Stimulated activated naive CD8-positive, alpha-beta T cell treated with anti-CD3 and anti-CD28 coated beads, Interleukin-15, amount 100 ng/mL, for 72 hours (primary cell): ENCODE measurements at regions not wholly inside any gene's neighbourhood (a gene's known extent, or its start where the extent isn't known, plus 50 kb on each side); places are given as distances from the start of the nearest gene placed in this dataset.
A peak's percentile ranks its signal among the peaks of the same experiment; 100 is the strongest.
"Not testable (repeated sequence)": the region's sequence is repeated elsewhere in the genome, so short reads cannot be mapped to it uniquely, and the experiment has no call there.

Experiments
- ATAC-seq: fragments of 150-1000 bp; cut with Tn5 transposase; 2 replicates; pipeline ENCODE4 v1.10.0; 2021; ENCODE audit warnings: mild to moderate bottlenecking, moderate library complexity
- DNase-seq, 2 donors: peaks; one replicate each; pipeline ENCODE4 v3.0.0; 2021 to 2022
- H3K27ac Mint-ChIP-seq, 2 donors: one replicate each; pipeline ENCODE4 v1.8.0; 2022; ENCODE audit warnings: mild to moderate bottlenecking in 2 of 2, mixed read lengths in 2 of 2, moderate library complexity in 2 of 2
- H3K27me3 Mint-ChIP-seq: one replicate; pipeline ENCODE4 v1.8.0; 2022; ENCODE audit warnings: mixed read lengths
- H3K4me1 Mint-ChIP-seq: one replicate; pipeline ENCODE4 v1.8.0; 2022; ENCODE audit warnings: mild to moderate bottlenecking, mixed read lengths
- H3K4me3 Mint-ChIP-seq, 2 donors: one replicate each; pipeline ENCODE4 v1.8.0; 2022; ENCODE audit warnings: mild to moderate bottlenecking in 2 of 2, mixed read lengths in 2 of 2, moderate library complexity in 1 of 2
- H3K9me3 Mint-ChIP-seq, 2 donors: one replicate each; pipeline ENCODE4 v1.8.0; 2022; ENCODE audit warnings: mixed read lengths in 2 of 2

- Mint-ChIP-seq H3K9me3 (no peaks in the 10 kb centered on the region), H3K27me3 (no peaks in the 10 kb centered on the region), H3K4me1 (no peaks in the 10 kb centered on the region), H3K4me3 (no peak overlapping the region), H3K27ac (no peak overlapping the region)
- DNase-seq (no peak), ATAC-seq (no peak)
Measured at GRCh38 chr18:22691946-22692710, 241.0 kb upstream of the RBBP8 start.

- DNase-seq (no peak), ATAC-seq (no peak)
- no peaks in the 10 kb centered on the region for H3K9me3 Mint-ChIP-seq
- no peaks in the 10 kb centered on the region for H3K4me1 Mint-ChIP-seq
- H3K27me3 Mint-ChIP-seq = no peaks in the 10 kb centered on the region
- no peak overlapping the region for H3K27ac Mint-ChIP-seq
- no peak overlapping the region for H3K4me3 Mint-ChIP-seq
Measured at GRCh38 chr18:22694954-22695353, 238.2 kb upstream of the RBBP8 start.

GRCh38 chr18:22695674-22696073, 237.5 kb upstream of the RBBP8 start:
- ATAC-seq (no peak), DNase-seq (no peak)
- Mint-ChIP-seq H3K27ac (no peak overlapping the region), H3K27me3 (no peaks in the 10 kb centered on the region), H3K4me3 (no peak overlapping the region), H3K4me1 (no peaks in the 10 kb centered on the region), H3K9me3 (no peaks in the 10 kb centered on the region)

GRCh38 chr18:22697561-22697960, 235.6 kb upstream of the RBBP8 start:
- no peaks in the 10 kb centered on the region for H3K4me1 Mint-ChIP-seq
- no peak overlapping the region for H3K4me3 Mint-ChIP-seq
- H3K27ac Mint-ChIP-seq = no peak overlapping the region
- no peaks in the 10 kb centered on the region for H3K9me3 Mint-ChIP-seq
- DNase-seq (no peak), ATAC-seq (no peak)
- H3K27me3 Mint-ChIP-seq = no peaks in the 10 kb centered on the region

- no peaks in the 10 kb centered on the region for H3K27me3 Mint-ChIP-seq
- H3K9me3 Mint-ChIP-seq = no peaks in the 10 kb centered on the region
- H3K27ac Mint-ChIP-seq = no peak overlapping the region
- ATAC-seq (no peak), DNase-seq (no peak)
- no peaks in the 10 kb centered on the region for H3K4me1 Mint-ChIP-seq
- no peak overlapping the region for H3K4me3 Mint-ChIP-seq
Measured at GRCh38 chr18:22698711-22699110, 234.4 kb upstream of the RBBP8 start.

GRCh38 chr18:22699629-22700028, 233.5 kb upstream of the RBBP8 start:
- H3K4me3 Mint-ChIP-seq = no peak overlapping the region
- H3K27ac Mint-ChIP-seq = no peak overlapping the region
- DNase-seq (no peak), ATAC-seq (no peak)
- H3K9me3 Mint-ChIP-seq = no peaks in the 10 kb centered on the region
- no peaks in the 10 kb centered on the region for H3K27me3 Mint-ChIP-seq
- H3K4me1 Mint-ChIP-seq = no peaks in the 10 kb centered on the region

GRCh38 chr18:22700920-22701319, 232.2 kb upstream of the RBBP8 start:
- Mint-ChIP-seq H3K4me1 (no peaks in the 10 kb centered on the region), H3K9me3 (no peaks in the 10 kb centered on the region), H3K4me3 (no peak overlapping the region), H3K27me3 (no peaks in the 10 kb centered on the region), H3K27ac (no peak overlapping the region)
- no peak for DNase-seq
- ATAC-seq = no peak

GRCh38 chr18:22701326-22701725, 231.8 kb upstream of the RBBP8 start:
- Mint-ChIP-seq H3K27me3 (no peaks in the 10 kb centered on the region), H3K4me3 (no peak overlapping the region), H3K9me3 (no peaks in the 10 kb centered on the region), H3K4me1 (no peaks in the 10 kb centered on the region), H3K27ac (no peak overlapping the region)
- DNase-seq = no peak
- no peak for ATAC-seq

- ATAC-seq (no peak), DNase-seq (no peak)
- H3K27me3 Mint-ChIP-seq = no peaks in the 10 kb centered on the region
- H3K4me1 Mint-ChIP-seq = no peaks in the 10 kb centered on the region
- H3K27ac Mint-ChIP-seq = no peak overlapping the region
- H3K9me3 Mint-ChIP-seq = no peaks in the 10 kb centered on the region
- no peak overlapping the region for H3K4me3 Mint-ChIP-seq
Measured at GRCh38 chr18:22701795-22702194, 231.3 kb upstream of the RBBP8 start.

GRCh38 chr18:22702806-22703205, 230.3 kb upstream of the RBBP8 start:
- Mint-ChIP-seq H3K4me3 (no peak overlapping the region), H3K9me3 (no peaks in the 10 kb centered on the region), H3K27ac (no peak overlapping the region), H3K4me1 (no peaks in the 10 kb centered on the region), H3K27me3 (no peaks in the 10 kb centered on the region)
- DNase-seq (no peak), ATAC-seq (no peak)

- DNase-seq (no peak), ATAC-seq (no peak)
- H3K4me1 Mint-ChIP-seq = peaks cover 2% of the 10 kb centered on the region
- H3K27ac Mint-ChIP-seq = no peak overlapping the region
- H3K9me3 Mint-ChIP-seq = no peaks in the 10 kb centered on the region
- no peaks in the 10 kb centered on the region for H3K27me3 Mint-ChIP-seq
- no peak overlapping the region for H3K4me3 Mint-ChIP-seq
Measured at GRCh38 chr18:22703883-22704585, 229.1 kb upstream of the RBBP8 start.

- ATAC-seq (no peak), DNase-seq (no peak)
- Mint-ChIP-seq H3K27ac (no peak overlapping the region), H3K9me3 (no peaks in the 10 kb centered on the region), H3K4me1 (peaks cover 7% of the 10 kb centered on the region), H3K4me3 (no peak overlapping the region), H3K27me3 (no peaks in the 10 kb centered on the region)
Measured at GRCh38 chr18:22704586-22704918, 228.6 kb upstream of the RBBP8 start.

GRCh38 chr18:22705328-22705727, 227.8 kb upstream of the RBBP8 start:
- no peak for DNase-seq
- H3K4me1 Mint-ChIP-seq = peaks cover 7% of the 10 kb centered on the region
- ATAC-seq = no peak
- no peak overlapping the region for H3K4me3 Mint-ChIP-seq
- no peaks in the 10 kb centered on the region for H3K9me3 Mint-ChIP-seq
- H3K27me3 Mint-ChIP-seq = no peaks in the 10 kb centered on the region
- no peak overlapping the region for H3K27ac Mint-ChIP-seq

GRCh38 chr18:22706025-22706424, 227.1 kb upstream of the RBBP8 start:
- not testable (repeated sequence) for H3K4me1 Mint-ChIP-seq, H3K4me3 Mint-ChIP-seq, DNase-seq, ATAC-seq, H3K27me3 Mint-ChIP-seq, H3K27ac Mint-ChIP-seq, H3K9me3 Mint-ChIP-seq

- Mint-ChIP-seq H3K4me3 (no peak overlapping the region), H3K27ac (peak overlapping the region in 1 of 2 donors; percentile 14), H3K27me3 (no peaks in the 10 kb centered on the region), H3K9me3 (no peaks in the 10 kb centered on the region), H3K4me1 (peaks cover 7% of the 10 kb centered on the region)
- ATAC-seq (peak; percentile 18), DNase-seq (no peak)
Measured at GRCh38 chr18:22709288-22710060, 223.7 kb upstream of the RBBP8 start.

GRCh38 chr18:22710673-22711191, 222.4 kb upstream of the RBBP8 start:
- H3K9me3 Mint-ChIP-seq = no peaks in the 10 kb centered on the region
- peaks cover 7% of the 10 kb centered on the region for H3K4me1 Mint-ChIP-seq
- ATAC-seq (no peak), DNase-seq (no peak)
- H3K4me3 Mint-ChIP-seq = no peak overlapping the region
- H3K27me3 Mint-ChIP-seq = no peaks in the 10 kb centered on the region
- H3K27ac Mint-ChIP-seq = no peak overlapping the region
